Aorta (tissue), 5 donors: ENCODE measurements at regions not wholly inside any gene's neighbourhood (a gene's known extent, or its start where the extent isn't known, plus 50 kb on each side); places are given as distances from the start of the nearest gene placed in this dataset.
A peak's percentile ranks its signal among the peaks of the same experiment; 100 is the strongest.

Experiments
- ATAC-seq: fragments of 200-7000 bp; cut with Tn5 transposase; one replicate; pipeline ENCODE4 v1.9.1; 2022; ENCODE audit warnings: moderate library complexity; ENCODE audit not compliant: low FRiP score
- DNase-seq, 2 donors: peaks; one replicate each; pipeline ENCODE4 v3.0.0-alpha.2; 2020
- H3K27ac ChIP-seq, 2 donors: one replicate each; pipeline ENCODE4 v1.5.1; 2013; ENCODE audit warnings: low read length in 2 of 2, mild to moderate bottlenecking in 2 of 2, moderate library complexity in 2 of 2, control low read depth in 1 of 2, inconsistent platforms in 1 of 2, low read depth in 1 of 2
- H3K27me3 ChIP-seq, 2 donors: one replicate each; pipeline ENCODE4 v1.6.1; 2013; ENCODE audit warnings: control low read depth in 1 of 2, low read length in 1 of 2, mild to moderate bottlenecking in 1 of 2, moderate library complexity in 1 of 2; ENCODE audit not compliant: insufficient read depth in 2 of 2, control insufficient read depth in 1 of 2
- H3K36me3 ChIP-seq, 2 donors: one replicate each; pipeline ENCODE4 v1.6.1; 2013; ENCODE audit warnings: control low read depth in 1 of 2, low read length in 1 of 2, mild to moderate bottlenecking in 1 of 2; ENCODE audit not compliant: insufficient read depth in 2 of 2, control insufficient read depth in 1 of 2
- H3K4me1 ChIP-seq, 2 donors: one replicate each; pipeline ENCODE4 v1.6.1; 2013; ENCODE audit warnings: low read length in 2 of 2, control low read depth in 1 of 2, mild to moderate bottlenecking in 1 of 2, moderate library complexity in 1 of 2; ENCODE audit not compliant: insufficient read depth in 2 of 2, control insufficient read depth in 1 of 2
- H3K4me3 ChIP-seq, 2 donors: one replicate each; pipeline ENCODE4 v1.5.1; 2013; ENCODE audit warnings: low read length in 2 of 2, control low read depth in 1 of 2, mild to moderate bottlenecking in 1 of 2
- H3K9me3 ChIP-seq: one replicate; pipeline ENCODE4 v1.6.1; 2013; ENCODE audit warnings: mild to moderate bottlenecking, low read length; ENCODE audit not compliant: control insufficient read depth
- WGBS, 2 donors: extraction: QIAGEN DNeasy Blood & Tissue Kit; methylation state at CpG; one replicate each; pipeline ENCODE4 v1.1.7; 2013; 5-methylcytosine and 5-hydroxymethylcytosine counted together
- intact Hi-C, 2 donors: fragments of 100-400 bp; cut with DNase I; formaldehyde crosslinking; loops; one replicate each; pipeline versions ENCODE4 v1.14.2 to v1.15.0; 2022
- donor health status: healthy with polysubstance abuse.
- donor health status: Bipolar disorder and iron deficiency.
- donor health status: DM: no; HTN: no; CAD: no.
- donor health status: DM: no; HTN: no; CAD: no.
- donor health status: DM: yes; HTN: yes; CAD: no.

GRCh38 chr13:34591129-34591528 is 350.9 kb upstream of the NBEA start:
- WGBS, 2 donors = 65 to 69% methylated on average over 3 of the region's 3 CpGs
- no peak for ATAC-seq
- intact Hi-C loops = no loop called here
- Histone ChIP-seq H3K27me3 (no peaks in the 10 kb centered on the region), H3K4me3 (no peak overlapping the region), H3K27ac (no peak overlapping the region), H3K9me3 (no peaks in the 10 kb centered on the region), H3K36me3 (no peaks in the 10 kb centered on the region), H3K4me1 (no peaks in the 10 kb centered on the region)
- DNase-seq = no peak

- no peaks in the 10 kb centered on the region for H3K4me1 ChIP-seq
- intact Hi-C loops = no loop called here
- DNase-seq = no peak
- H3K4me3 ChIP-seq = no peak overlapping the region
- no peaks in the 10 kb centered on the region for H3K9me3 ChIP-seq
- 38 to 43% methylated on average over 2 of the region's 2 CpGs for WGBS, 2 donors
- H3K27me3 ChIP-seq = no peaks in the 10 kb centered on the region
- H3K27ac ChIP-seq = no peak overlapping the region
- H3K36me3 ChIP-seq = no peaks in the 10 kb centered on the region
- peak; percentile 45 for ATAC-seq
These were observed 350.1 kb upstream of the NBEA start for GRCh38 chr13:34591900-34592529.

GRCh38 chr13:34593658-34594057 is 348.4 kb upstream of the NBEA start:
- Histone ChIP-seq H3K27me3 (no peaks in the 10 kb centered on the region), H3K27ac (no peak overlapping the region), H3K4me3 (no peak overlapping the region), H3K36me3 (no peaks in the 10 kb centered on the region), H3K9me3 (no peaks in the 10 kb centered on the region), H3K4me1 (no peaks in the 10 kb centered on the region)
- DNase-seq = no peak
- intact Hi-C loops = no loop called here
- no peak for ATAC-seq
- WGBS, 2 donors = 67 to 80% methylated on average over 1 of the region's 1 CpG

- intact Hi-C loops = no loop called here
- ATAC-seq = no peak
- H3K27ac ChIP-seq = no peak overlapping the region
- H3K4me3 ChIP-seq = no peak overlapping the region
- WGBS, 2 donors = 80 to 91% methylated on average over 5 of the region's 5 CpGs
- H3K4me1 ChIP-seq = no peaks in the 10 kb centered on the region
- no peak for DNase-seq
- H3K36me3 ChIP-seq = no peaks in the 10 kb centered on the region
- H3K9me3 ChIP-seq = no peaks in the 10 kb centered on the region
- no peaks in the 10 kb centered on the region for H3K27me3 ChIP-seq
These were observed 347.6 kb upstream of the NBEA start for GRCh38 chr13:34594507-34594906.

- 91 to 93% methylated on average over 3 of the region's 3 CpGs for WGBS, 2 donors
- no peak for ATAC-seq
- Histone ChIP-seq H3K27ac (no peak overlapping the region), H3K4me3 (no peak overlapping the region), H3K36me3 (no peaks in the 10 kb centered on the region), H3K4me1 (no peaks in the 10 kb centered on the region), H3K27me3 (no peaks in the 10 kb centered on the region), H3K9me3 (no peaks in the 10 kb centered on the region)
- no peak for DNase-seq
- intact Hi-C loops = no loop called here
These were observed 333.7 kb upstream of the NBEA start for GRCh38 chr13:34608331-34608730.

- H3K9me3 ChIP-seq = no peaks in the 10 kb centered on the region
- 13% methylated on average over 1 of the region's 1 CpG for WGBS, 2 donors
- intact Hi-C loops = no loop called here
These were observed 330.4 kb upstream of the NBEA start for GRCh38 chr13:34611671-34612070.

GRCh38 chr13:34617473-34618083 is 324.5 kb upstream of the NBEA start:
- Histone ChIP-seq H3K9me3 (no peaks in the 10 kb centered on the region), H3K36me3 (no peaks in the 10 kb centered on the region), H3K27me3 (no peaks in the 10 kb centered on the region), H3K4me1 (no peaks in the 10 kb centered on the region), H3K27ac (no peak overlapping the region), H3K4me3 (no peak overlapping the region)
- intact Hi-C loops = no loop called here
- no peak for DNase-seq
- no peak for ATAC-seq
- WGBS, 2 donors = 47 to 63% methylated on average over 7 of the region's 7 CpGs

More at GRCh38 chr13:34611671-34612070, 330.4 kb upstream of the NBEA start:
- Histone ChIP-seq H3K27ac (no peak overlapping the region), H3K36me3 (no peaks in the 10 kb centered on the region), H3K4me3 (no peak overlapping the region), H3K27me3 (no peaks in the 10 kb centered on the region), H3K4me1 (no peaks in the 10 kb centered on the region)
- ATAC-seq (no peak), DNase-seq (no peak)

- Histone ChIP-seq H3K36me3 (no peaks in the 10 kb centered on the region), H3K4me1 (no peaks in the 10 kb centered on the region), H3K27ac (no peak overlapping the region), H3K4me3 (no peak overlapping the region), H3K27me3 (no peaks in the 10 kb centered on the region), H3K9me3 (no peaks in the 10 kb centered on the region)
- 93 to 97% methylated on average over 5 of the region's 5 CpGs for WGBS, 2 donors
- intact Hi-C loops = no loop called here
- ATAC-seq (no peak), DNase-seq (no peak)
These were observed 323.4 kb upstream of the NBEA start for GRCh38 chr13:34618654-34619053.

- Histone ChIP-seq H3K4me3 (no peak overlapping the region), H3K27ac (no peak overlapping the region), H3K36me3 (no peaks in the 10 kb centered on the region), H3K27me3 (no peaks in the 10 kb centered on the region), H3K9me3 (no peaks in the 10 kb centered on the region), H3K4me1 (no peaks in the 10 kb centered on the region)
- no peak for DNase-seq
- 90 to 93% methylated on average over 5 of the region's 5 CpGs for WGBS, 2 donors
- no peak for ATAC-seq
- intact Hi-C loops = no loop called here
These were observed 322.7 kb upstream of the NBEA start for GRCh38 chr13:34619326-34619725.
